ENCODE measurements at regions not wholly inside any gene's neighbourhood (a gene's known extent, or its start where the extent isn't known, plus 50 kb on each side); places are given as distances from the start of the nearest gene placed in this dataset.

DNA sequence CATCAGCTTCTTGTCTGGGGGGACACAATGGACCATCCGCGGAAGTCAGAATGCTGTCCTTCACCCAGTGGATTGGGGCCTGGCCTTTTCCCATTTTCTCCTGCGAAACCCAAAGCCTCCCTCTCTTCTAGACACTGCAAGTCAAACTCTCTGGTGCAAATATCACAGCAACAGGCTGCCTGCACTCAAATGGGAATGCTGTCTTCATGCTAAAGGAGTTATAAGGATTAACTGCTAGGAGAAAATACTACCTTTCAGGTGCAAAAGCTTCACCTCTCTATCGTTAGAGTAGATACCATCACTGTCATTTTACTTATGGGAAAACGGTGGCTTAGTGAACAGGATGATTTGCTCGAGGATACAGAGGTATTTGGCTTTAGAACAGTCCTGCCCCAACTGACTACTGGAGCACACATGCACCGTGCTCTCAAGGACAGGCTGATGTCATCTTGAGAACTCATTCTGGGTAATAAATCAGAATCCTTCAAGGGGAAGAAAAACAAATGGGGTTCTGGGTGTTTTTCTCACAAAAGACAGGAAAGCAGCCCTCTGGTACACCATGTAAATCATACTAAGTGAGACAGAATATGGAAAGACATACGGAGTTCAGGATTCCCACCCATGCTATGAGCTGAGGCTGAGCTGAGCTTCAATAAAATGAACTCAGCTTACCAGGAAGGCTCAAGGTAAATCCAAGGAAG lies 100.9 kb downstream of the SAMD9 start:
- DNase-seq (ENCODE audit: insufficient read length, low spot score) (no peak), FAIRE-seq (no peak)

DNA sequence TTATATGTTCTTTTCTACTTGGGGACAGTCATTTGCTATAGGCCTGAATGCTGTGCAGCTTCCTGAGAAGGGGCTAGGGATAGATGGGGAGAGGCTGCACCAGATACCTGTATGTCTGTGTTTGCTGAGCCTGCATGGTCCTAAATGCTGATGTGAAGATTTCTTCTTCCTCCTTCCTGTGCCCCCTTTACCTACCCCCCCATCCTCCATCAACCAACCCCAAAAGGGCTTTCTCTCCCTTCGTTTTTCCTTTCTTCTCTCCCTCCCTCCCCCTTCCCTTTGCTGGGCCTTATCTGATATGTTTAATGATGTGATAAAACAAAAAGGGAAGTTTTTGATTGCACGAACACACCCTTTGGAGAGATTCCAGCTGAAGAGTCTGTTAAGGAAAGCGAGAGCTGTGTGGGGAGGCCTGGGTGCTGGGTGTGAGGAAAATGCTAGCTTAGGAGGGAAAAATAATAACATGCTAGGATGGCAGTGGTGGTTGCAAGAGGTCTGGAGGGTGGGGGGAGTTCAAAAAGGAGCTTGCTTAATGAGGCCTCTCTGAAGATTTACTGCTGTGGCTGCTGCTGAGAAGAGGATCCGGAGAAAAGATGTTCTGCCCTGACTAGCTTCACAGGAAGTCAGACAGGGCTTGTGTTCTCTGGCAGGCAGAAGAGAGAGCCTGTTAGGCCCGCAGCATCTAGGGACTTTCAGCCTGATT lies 101.8 kb downstream of the SAMD9 start:
- FAIRE-seq: no peak

DNA sequence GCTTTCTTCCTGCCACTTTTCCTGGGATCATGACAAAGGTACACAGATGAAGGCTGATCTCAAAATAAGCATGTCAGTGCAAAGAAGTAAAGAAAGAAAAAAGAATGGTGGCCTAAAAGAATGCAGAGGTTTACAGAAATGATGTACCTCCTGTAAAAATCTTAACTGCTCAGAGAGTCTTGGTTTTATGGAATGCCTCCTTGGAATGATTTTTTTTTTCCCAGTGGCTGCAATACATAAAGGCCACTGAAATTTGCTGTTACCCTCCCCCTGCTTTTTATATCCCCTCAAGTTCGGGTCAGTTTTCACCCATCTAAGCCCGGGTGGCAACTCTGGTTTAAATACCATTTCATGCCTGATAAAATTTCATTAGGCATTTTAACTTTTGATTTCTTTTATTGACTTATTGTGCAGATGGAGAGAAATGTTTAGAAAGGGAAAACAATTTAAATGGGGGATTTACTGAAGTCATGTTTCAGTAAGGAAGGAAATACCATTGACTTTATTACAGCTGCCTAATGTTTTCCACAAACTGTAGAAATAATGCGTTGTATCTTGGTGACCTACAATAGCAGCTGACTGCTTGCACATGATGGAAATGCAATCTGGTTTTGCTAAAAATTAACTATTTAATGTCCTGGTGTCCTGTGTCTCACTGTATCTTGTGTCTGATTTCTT lies 102.5 kb downstream of the SAMD9 start:
- FAIRE-seq (no peak), DNase-seq (ENCODE audit: insufficient read length, low spot score) (no peak)

More for the DNA sequence above, 101.8 kb downstream of the SAMD9 start:
- DNase-seq (ENCODE audit: insufficient read length, low spot score): no peak

DNA sequence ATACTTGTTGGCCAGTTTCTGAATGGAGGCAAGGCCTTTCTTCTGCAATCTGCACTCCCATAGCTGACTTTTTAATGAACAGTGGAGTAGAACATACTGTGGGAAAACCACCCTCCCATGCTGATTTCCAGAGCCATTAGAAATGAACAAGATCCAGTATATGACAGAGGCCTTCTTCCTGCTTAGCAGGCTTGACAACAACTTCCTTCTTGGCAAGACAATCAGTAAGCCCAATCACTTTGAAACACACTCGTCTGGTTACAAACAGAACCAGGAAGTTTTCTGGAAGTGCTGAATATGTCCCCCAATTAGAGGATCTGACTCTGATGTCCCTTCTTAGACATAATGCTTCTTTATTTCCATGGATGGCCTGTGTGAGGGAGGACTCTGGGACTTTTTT lies 103.4 kb downstream of the SAMD9 start:
- DNase-seq (ENCODE audit: insufficient read length, low spot score) (no peak), FAIRE-seq (no peak)

DNA sequence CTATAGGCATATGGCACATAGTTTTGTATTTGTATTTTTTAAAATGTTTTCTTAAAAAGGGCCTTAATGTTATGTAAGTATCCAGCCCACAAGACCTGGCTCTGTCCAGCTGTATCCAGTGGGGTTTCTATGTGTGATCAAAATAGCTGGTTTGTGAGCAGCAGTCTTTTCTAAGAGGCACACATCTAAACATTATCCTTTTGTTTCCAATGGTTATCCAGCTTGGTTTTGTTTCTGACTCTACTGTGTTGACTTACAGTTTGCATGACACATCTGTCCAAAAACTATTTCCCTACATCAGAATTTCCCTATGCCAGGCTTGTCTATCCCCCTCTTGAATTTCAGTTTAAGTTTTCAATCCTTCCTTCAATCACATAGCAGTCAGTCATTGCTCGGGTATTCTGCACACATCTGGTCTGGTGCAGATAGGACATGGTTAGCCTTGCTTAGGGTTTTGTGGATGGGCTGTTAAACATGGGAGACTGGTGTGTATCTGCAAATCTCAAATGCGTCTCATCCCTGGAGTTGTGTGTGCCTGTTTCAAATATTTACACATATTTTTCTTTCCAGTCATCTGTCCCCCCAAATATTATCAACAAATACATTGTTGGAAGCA lies 104.2 kb downstream of the SAMD9 start:
- no peak for FAIRE-seq
- DNase-seq (ENCODE audit: insufficient read length, low spot score): no peak

DNA sequence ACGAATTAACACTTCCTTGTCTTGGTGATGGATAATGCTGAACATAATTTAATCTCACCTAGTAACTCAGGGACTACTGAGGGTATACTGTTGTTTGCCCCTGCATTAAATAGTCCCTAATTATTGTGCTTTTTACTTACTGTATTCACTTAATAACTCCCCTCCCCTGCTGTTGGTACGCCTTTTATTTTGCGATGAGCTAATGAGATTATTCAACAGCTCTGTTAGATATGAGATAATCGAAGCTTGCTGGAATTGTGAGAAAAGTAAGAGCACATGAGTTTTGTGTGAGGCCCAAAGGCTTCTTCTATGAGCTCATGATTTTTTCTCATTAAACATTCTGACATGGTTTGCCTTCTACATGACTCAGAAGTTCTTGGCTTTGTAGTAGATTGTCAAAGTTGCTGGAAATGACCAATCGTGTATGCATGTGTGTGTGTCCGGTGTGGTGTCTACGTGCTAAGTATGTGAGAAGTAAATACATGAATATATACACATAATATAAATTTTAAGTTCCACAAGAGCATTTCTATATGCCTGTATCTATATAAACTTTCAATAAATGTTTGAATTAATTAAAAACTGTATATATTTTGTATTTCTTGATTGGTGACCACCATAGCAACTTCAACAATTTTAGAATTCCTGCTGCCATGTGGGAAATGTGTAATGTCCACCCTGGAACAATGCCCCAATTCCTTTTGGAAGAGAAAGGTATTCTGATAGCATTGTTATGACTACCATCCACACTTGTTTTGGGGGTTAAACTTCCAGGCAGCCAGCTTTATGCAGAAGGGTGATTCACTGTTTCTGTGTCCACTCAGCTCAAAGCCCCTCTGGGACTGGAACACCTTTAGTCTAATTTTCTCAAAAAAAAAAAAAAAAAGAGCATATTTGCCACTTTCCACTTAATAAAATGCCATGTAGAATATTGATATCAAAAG lies 106.2 kb downstream of the SAMD9 start:
- no peak for DNase-seq (ENCODE audit: insufficient read length, low spot score)
- FAIRE-seq: no peak

DNA sequence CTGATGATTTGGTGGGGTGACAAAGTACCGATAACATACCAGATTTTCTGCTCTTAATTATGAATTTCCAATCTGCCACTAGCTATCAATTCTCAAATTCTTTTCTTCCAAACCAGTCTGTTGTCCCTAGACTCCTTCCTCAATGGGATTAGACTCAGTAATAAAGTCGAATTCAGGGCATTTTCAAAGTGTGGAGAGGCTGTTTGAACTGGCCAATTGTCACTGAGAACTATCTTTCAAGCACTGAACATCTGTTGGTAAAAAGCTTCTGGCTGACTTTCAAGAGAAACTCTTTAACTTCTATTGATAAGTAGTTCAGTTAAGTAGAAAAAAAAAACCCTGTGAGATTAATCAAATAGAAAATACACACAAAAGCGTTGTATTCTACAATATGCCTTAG lies 108.9 kb downstream of the SAMD9 start:
- FAIRE-seq (no peak), DNase-seq (ENCODE audit: insufficient read length, low spot score) (no peak)

DNA sequence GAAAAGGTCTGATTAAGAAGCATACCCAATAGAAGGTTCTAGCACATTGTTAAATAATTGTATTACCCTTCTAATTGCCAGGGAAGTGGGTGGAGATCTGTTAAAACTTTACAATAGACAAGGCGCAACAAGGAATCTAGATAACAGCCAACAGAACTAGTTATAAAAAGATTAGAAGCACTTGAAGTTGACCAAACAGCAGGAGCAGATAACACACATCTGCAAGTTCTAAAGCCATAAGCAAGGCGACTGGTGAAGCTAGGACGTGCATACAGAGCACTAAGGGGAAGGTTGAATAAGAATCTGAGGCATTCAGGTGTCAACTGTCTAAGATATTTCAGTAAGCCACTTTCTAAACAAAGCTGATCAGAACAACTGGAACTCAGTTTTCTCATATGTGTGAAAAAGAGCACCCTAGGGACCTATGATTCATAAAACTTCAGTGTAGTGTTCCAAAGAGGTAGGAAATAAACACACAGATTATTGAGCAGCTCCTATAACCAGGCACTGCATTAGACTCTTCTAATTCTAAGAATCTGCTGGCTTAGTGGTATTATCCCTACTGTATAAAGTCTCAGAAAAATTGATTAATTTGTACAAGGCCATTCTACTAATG lies 111.2 kb downstream of the SAMD9 start:
- DNase-seq (ENCODE audit: insufficient read length, low spot score) (no peak), FAIRE-seq (no peak)

DNA sequence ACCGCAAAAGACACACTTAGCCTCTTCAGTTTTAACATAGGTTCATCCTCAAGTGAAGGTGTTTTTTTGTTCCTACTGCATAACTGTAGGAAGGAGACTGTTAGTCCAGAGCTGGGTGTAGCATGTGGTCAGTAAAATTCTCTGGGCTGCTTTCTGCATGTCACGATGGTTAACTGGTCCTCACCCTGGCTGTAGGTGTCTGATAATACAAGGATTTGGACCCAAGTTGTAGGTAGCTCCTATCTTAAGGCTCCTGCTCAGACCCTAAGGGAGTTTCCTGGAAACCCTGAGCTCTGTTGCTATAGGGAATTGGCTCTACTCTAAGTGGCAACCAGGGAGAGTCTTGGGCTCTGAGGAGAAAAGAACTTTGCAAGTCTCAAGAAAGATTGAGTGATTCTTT lies 112.9 kb downstream of the SAMD9 start:
- FAIRE-seq: no peak
- DNase-seq (ENCODE audit: insufficient read length, low spot score): no peak

DNA sequence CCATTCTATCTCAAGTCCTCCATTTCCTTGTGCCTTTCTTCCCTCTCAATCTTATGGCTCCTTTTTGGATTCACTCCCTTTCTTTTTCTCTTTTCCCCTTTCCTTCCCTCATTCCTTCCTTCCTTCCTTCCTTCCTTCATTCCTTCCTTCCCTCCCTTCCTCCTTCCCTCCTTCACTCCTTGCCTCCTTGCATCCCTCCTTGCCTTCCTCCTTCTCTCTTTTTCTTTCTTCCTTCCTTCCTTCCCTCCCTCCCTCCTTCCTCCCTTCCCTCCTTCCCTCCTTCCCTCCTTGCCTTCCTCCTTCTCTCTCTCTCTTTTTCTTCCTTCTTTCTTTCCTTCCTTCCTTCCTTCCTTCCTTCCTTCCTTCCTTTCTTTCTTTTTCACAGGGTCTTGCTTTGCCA lies 120.1 kb downstream of the SAMD9 start:
- no peak for DNase-seq (ENCODE audit: insufficient read length, low spot score)

DNA sequence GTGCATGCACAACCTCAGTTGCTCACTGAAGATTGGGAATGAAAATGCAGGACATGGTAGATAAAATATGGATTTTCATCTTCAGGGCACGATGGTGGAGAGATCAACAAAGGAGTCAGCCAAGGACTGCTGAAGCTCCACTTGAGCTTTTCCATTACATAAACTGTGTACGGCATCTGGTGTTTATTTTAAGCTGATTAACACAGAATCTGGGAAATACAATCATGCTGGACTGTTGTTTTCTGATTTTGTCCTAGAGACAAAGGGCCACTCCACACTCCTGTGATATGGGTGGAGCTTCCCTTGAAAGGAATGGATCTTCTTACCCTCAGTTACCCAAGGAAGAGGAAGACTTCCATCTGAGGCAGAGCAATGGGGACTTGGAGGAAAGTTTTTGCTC lies 120.6 kb downstream of the SAMD9 start:
- FAIRE-seq (no peak), DNase-seq (ENCODE audit: insufficient read length, low spot score) (no peak)

More for the DNA sequence above, 120.1 kb downstream of the SAMD9 start:
- no peak for FAIRE-seq

DNA sequence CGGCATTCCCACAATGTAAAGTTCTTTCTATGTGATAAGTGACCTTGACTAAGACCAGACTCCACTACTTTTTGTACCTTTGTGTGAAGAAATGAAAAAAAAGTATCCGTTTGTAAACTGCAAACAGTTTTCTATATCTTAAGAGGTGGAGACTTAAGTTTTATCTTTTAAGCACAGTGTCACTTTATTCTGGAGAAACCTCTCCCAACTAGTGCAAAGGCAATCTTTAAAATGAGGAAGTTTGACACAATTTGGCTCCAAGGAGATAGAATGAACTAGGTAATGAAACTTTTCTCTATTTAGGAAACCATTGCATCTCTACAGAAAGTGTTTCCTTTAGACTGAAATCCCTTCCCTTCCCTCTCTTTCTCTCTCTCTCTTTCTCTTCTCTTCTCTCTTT lies 122.9 kb downstream of the SAMD9 start:
- FAIRE-seq (no peak), DNase-seq (ENCODE audit: insufficient read length, low spot score) (no peak)

DNA sequence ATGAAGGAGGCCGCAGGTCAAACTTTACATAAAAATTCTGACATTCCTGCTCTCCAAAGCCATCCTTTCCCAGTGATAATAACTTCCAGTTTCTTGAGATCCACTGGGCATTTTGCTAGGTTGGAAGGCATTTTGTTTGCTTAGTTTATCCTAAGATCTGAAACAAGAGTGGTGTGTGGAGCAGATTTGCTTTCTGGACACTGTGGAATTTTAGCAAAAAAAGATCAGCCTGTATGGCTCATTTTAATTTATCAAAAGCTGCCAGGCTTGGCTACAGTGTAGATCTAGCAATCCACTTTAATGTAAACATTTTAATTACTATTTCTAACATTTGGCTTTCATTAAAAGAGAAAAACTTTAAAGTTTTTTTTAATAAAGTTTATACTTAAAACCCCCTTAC lies 124.8 kb downstream of the SAMD9 start:
- FAIRE-seq: no peak

DNA sequence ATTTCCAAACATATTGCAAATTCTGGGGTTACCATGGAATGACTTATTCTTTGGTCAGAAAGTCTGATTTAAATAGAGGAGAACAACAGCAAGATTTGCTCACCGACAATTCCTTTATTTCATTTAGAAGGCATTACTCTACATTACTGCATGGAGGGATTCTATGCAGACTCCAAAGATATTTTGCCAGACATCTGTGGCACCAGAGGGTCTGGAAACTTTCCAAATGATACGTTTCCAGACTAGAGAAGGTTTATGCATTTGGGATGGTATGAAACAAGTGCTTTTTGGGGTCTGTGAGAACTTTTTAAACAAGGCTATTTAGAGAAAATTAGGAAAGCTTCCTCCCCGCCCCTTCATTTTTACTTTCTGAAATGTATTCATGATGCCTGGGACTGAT lies 125.3 kb downstream of the SAMD9 start:
- DNase-seq (ENCODE audit: insufficient read length, low spot score) (no peak), FAIRE-seq (no peak)

More for the DNA sequence above, 124.8 kb downstream of the SAMD9 start:
- DNase-seq (ENCODE audit: insufficient read length, low spot score): no peak

DNA sequence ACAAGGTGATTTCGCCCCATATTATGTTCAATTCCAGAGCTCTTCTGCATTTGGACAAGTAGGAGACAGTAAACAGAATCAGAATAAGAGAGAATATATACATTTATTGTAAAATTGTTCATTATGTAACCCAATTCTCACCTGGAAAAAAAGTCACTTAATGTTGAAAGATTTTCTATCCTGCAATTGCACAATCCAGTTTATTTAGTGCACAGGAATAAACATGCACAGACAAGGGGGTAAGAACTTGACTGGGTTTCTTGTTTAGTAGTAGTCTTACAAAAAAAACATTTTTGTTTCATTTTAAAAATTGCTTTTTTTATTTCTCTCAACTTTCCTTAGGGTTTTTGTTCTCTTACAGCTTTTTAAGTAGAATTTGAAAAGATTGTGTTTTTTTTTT lies 126.6 kb downstream of the SAMD9 start:
- DNase-seq (ENCODE audit: insufficient read length, low spot score) (no peak), FAIRE-seq (no peak)

DNA sequence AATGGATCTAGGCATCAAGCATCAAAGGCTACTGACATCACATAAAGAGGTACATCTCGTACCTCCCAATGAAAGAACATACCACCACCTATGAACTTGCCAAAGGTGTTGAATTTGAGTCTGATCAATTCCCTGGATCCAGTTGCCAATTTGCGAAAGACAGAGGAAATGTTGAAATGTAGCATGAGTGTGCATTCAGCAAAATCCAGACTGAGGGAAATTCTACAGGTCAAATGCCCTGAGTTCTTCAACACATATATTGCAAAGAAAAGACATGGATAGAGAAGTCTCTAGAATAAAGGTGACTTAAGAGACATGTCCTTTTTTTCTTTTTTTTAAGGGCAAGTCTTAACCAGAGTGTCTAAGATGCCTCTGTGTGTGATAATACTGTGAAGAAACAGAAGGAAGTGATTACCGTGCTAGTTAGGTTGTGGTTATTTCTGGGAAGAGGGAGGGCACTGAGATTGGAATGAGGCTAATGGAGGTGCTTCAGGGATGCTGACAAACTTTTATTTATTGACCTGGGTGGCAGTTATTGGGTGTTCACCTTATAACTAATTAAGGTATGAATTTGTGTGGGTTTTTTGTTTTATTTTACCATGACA lies 128.7 kb downstream of the SAMD9 start:
- no peak for FAIRE-seq

DNA sequence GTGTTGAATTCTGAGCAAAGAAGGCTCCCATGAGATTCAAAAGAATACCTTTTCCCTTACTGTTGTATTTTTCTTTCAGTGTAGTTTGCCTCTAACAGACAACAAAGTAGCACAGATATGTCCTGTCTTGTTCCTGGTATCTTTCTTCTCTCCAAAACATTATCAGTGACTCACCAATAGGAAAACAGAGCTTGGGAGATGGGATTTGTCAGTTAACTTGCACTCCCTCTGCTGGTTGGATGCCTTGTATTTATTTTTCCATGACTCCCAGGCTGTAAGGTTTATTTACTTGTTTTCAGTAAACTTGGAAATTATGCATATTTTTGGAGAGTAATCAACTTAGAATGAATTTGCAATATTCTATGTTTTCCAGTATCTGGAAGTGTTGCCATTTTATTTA lies 129.7 kb downstream of the SAMD9 start:
- peak; percentile 6 for DNase-seq (ENCODE audit: insufficient read length, low spot score)
- no peak for FAIRE-seq

More for the DNA sequence above, 128.7 kb downstream of the SAMD9 start:
- no peak for DNase-seq (ENCODE audit: insufficient read length, low spot score)

DNA sequence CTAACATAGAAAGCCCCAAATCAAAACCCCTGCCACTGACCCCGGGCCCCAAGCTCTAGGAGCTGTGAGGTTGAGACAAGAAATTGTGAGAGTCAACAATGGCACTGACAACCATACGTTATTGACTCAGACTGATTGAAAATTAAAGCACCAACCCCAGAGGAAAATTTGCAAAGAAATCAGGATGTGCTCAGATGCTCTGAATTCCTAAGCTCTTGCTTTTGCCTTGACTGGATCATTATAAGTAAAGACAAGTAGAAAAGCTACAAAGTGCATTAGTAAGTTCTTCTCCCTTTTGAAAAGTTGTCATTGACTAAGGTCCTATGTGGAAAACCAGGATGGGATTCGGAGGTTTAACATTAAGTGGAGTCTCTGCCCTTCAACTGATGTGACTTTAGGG lies 130.2 kb downstream of the SAMD9 start:
- DNase-seq (ENCODE audit: insufficient read length, low spot score): no peak
- FAIRE-seq: no peak

DNA sequence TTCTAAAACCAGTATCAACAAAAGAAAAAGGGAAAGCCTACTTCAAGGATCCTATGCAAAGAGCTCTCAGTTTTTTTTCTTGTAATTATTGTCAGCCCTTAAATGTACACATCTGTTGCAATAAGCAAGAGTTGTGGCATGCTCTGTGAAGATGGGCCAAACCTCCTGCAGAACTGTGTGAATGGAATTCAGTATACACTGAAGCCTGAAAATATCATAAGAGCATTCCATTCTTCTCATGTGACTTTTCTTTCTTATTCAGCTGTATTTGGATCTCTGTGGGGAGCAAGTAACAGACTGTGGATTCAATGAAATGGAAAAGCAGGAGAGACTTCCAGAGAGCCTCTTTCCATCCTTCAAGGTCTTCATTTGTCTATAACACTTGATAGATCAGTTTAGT lies 130.7 kb downstream of the SAMD9 start:
- FAIRE-seq: no peak

DNA sequence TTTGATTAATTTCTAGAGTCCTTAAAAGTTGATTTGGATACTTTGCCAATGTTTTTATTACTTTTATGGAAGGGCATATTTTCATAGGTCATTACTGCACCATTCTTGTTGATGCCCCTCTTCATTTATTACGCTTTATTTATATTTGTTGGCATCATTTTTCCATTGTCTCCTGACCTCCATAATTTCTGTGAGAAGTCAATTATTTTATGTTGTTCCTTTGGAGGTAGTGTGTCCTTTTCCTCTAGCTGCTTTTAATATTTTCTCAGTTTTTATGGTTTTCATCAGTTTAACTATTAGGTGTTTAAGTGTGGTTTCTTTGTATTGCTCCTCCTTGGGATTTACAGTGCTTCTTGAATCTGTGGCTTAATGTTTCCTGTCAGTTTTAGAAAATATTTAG lies 134.9 kb downstream of the SAMD9 start:
- FAIRE-seq (no peak), DNase-seq (ENCODE audit: insufficient read length, low spot score) (no peak)

More for the DNA sequence above, 130.7 kb downstream of the SAMD9 start:
- DNase-seq (ENCODE audit: insufficient read length, low spot score): no peak
